Activated B cell treated with CpG ODN at 0.5 μM for 24 hours (primary cell): ENCODE measurements at regions not wholly inside any gene's neighbourhood (a gene's known extent, or its start where the extent isn't known, plus 50 kb on each side); places are given as distances from the start of the nearest gene placed in this dataset.

ENCODE experiments used
- ATAC-seq: fragments of 200-7000 bp; cut with Tn5 transposase; one replicate; pipeline ENCODE4 v1.10.0; 2021; ENCODE audit warnings: low read depth, mild to moderate bottlenecking, moderate library complexity
- CTCF ChIA-PET: fragments of 350-600 bp; sonication (Branson Sonifier 250); formaldehyde crosslinking; loops from one replicate; lab custom pipeline; 2021; ENCODE audit warnings: antibody characterized with exemption; lab: Charles Lee
- POLR2A ChIA-PET: fragments of 350-600 bp; sonication (Branson Sonifier 250); formaldehyde crosslinking; loops from one replicate; lab custom pipeline; 2021; ENCODE audit warnings: antibody characterized with exemption; lab: Charles Lee
- DNase-seq: peaks from one replicate; pipeline ENCODE4 v3.0.0; 2022
- H3K27ac Mint-ChIP-seq: one replicate; pipeline ENCODE4 v1.8.0; 2020; ENCODE audit warnings: mixed read lengths
- H3K27me3 Mint-ChIP-seq: one replicate; pipeline ENCODE4 v1.8.0; 2021; ENCODE audit warnings: mixed read lengths
- H3K36me3 Mint-ChIP-seq: one replicate; pipeline ENCODE4 v1.8.0; 2021; ENCODE audit warnings: low read depth, mixed read lengths
- H3K4me1 Mint-ChIP-seq: one replicate; pipeline ENCODE4 v1.8.0; 2021; ENCODE audit warnings: mixed read lengths
- H3K4me3 Mint-ChIP-seq: one replicate; pipeline ENCODE4 v1.8.0; 2020; ENCODE audit warnings: mild to moderate bottlenecking, mixed read lengths
- H3K9me3 Mint-ChIP-seq: one replicate; pipeline ENCODE4 v1.8.0; 2020; ENCODE audit warnings: mixed read lengths
- CTCF ChIP-seq: fragments of 200-600 bp; IDR thresholded peaks from one replicate; pipeline ENCODE4 v1.8.0; 2022; ENCODE audit warnings: antibody characterized with exemption, mild to moderate bottlenecking
- intact Hi-C: fragments of 100-400 bp; cut with micrococcal nuclease; formaldehyde crosslinking; loops from one replicate; pipeline ENCODE4 v1.15.1; 2024

GRCh38 chrX:150012647-150013381, 74.5 kb upstream of the EOLA2 start:
- no peaks in the 10 kb centered on the region for H3K27me3 Mint-ChIP-seq
- POLR2A ChIA-PET: no interaction called here
- H3K36me3 Mint-ChIP-seq: no peaks in the 10 kb centered on the region
- no peak for TF ChIP-seq CTCF
- CTCF ChIA-PET: no interaction called here
- DNase-seq: no peak
- no peak overlapping the region for H3K4me3 Mint-ChIP-seq
- intact Hi-C loops: no loop called here
- no peaks in the 10 kb centered on the region for H3K4me1 Mint-ChIP-seq
- no peak overlapping the region for H3K27ac Mint-ChIP-seq
- no peaks in the 10 kb centered on the region for H3K9me3 Mint-ChIP-seq
- ATAC-seq: no peak

- H3K36me3 Mint-ChIP-seq: no peaks in the 10 kb centered on the region
- ChIA-PET CTCF (no interaction called here), POLR2A (no interaction called here)
- no peaks in the 10 kb centered on the region for H3K9me3 Mint-ChIP-seq
- intact Hi-C loops: no loop called here
- H3K4me1 Mint-ChIP-seq: no peaks in the 10 kb centered on the region
- no peak overlapping the region for H3K27ac Mint-ChIP-seq
- H3K4me3 Mint-ChIP-seq: no peak overlapping the region
- DNase-seq: no peak
- no peak for TF ChIP-seq CTCF
- ATAC-seq: no peak
- no peaks in the 10 kb centered on the region for H3K27me3 Mint-ChIP-seq
These were observed 76.2 kb upstream of the EOLA2 start for GRCh38 chrX:150014525-150014924.

GRCh38 chrX:150017868-150018267, 79.6 kb upstream of the EOLA2 start:
- ATAC-seq: no peak

GRCh38 chrX:150018931-150019361, 80.7 kb upstream of the EOLA2 start:
- ChIA-PET CTCF (no interaction called here), POLR2A (no interaction called here)
- Mint-ChIP-seq H3K36me3 (no peaks in the 10 kb centered on the region), H3K27ac (no peak overlapping the region), H3K27me3 (no peaks in the 10 kb centered on the region), H3K4me3 (no peak overlapping the region), H3K9me3 (no peaks in the 10 kb centered on the region), H3K4me1 (no peaks in the 10 kb centered on the region)
- intact Hi-C loops: no loop called here
- DNase-seq: no peak
- TF ChIP-seq CTCF: no peak
- ATAC-seq: no peak

More at GRCh38 chrX:150017868-150018267, 79.6 kb upstream of the EOLA2 start:
- CTCF ChIA-PET: no interaction called here
- H3K27me3 Mint-ChIP-seq: no peaks in the 10 kb centered on the region
- intact Hi-C loops: no loop called here
- no peaks in the 10 kb centered on the region for H3K9me3 Mint-ChIP-seq
- no peak for DNase-seq
- H3K4me1 Mint-ChIP-seq: no peaks in the 10 kb centered on the region
- H3K36me3 Mint-ChIP-seq: no peaks in the 10 kb centered on the region
- POLR2A ChIA-PET: no interaction called here
- TF ChIP-seq CTCF: no peak
- no peak overlapping the region for H3K4me3 Mint-ChIP-seq
- H3K27ac Mint-ChIP-seq: no peak overlapping the region

- Mint-ChIP-seq H3K4me3 (no peak overlapping the region), H3K9me3 (no peaks in the 10 kb centered on the region), H3K4me1 (peaks cover 5% of the 10 kb centered on the region), H3K27ac (no peak overlapping the region), H3K36me3 (no peaks in the 10 kb centered on the region), H3K27me3 (no peaks in the 10 kb centered on the region)
- intact Hi-C loops: no loop called here
- CTCF ChIA-PET: no interaction called here
- no peak for TF ChIP-seq CTCF
- POLR2A ChIA-PET: no interaction called here
- ATAC-seq (no peak), DNase-seq (no peak)
These were observed 90.4 kb upstream of the EOLA2 start for GRCh38 chrX:150028692-150029091.
